GM21515 (cell line): ENCODE measurements at regions not wholly inside any gene's neighbourhood (a gene's known extent, or its start where the extent isn't known, plus 50 kb on each side); places are given as distances from the start of the nearest gene placed in this dataset.

Experiments used
- ATAC-seq: cut with Tn5 transposase; IDR thresholded peaks from one replicate; pipeline ENCODE4 v1.9.1; 2021; ENCODE audit not compliant: unreplicated experiment

DNA sequence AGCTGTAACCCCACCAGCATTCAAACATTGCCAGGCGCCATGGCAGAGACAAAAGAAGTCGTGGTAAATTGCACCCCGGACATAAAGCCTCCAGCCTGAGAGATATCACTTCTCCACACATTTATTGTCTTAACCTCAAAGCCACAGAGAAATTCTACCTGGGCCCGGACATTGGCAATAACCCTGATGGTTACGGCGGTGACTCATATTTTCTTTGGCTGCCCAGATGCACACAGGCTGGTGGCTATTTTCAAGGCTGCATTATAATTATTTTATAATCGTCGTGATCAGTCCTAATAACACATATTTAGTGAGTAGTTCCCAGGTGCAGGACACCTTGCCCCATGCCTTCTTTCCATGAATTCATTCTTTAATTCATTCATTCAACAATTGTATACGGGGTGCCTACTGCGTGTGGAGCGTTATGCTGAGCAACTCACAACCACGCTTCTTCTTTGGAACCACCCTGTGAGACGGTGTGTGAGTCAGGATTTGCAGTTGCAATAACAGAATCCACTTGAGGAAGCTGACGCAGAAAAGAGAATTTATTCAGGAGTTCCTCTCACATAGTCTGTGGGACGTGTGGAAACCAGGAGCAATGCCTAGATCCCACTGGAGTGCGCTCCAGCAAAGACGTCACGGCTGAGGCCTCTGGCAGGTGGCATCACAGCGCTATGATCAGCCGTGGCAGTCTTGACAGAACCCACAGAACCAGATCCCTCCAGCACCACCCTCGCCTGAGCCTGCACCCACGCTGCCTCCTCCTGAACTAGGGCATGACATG lies 245.7 kb downstream of the FOXL1 start:
- no peak for ATAC-seq

DNA sequence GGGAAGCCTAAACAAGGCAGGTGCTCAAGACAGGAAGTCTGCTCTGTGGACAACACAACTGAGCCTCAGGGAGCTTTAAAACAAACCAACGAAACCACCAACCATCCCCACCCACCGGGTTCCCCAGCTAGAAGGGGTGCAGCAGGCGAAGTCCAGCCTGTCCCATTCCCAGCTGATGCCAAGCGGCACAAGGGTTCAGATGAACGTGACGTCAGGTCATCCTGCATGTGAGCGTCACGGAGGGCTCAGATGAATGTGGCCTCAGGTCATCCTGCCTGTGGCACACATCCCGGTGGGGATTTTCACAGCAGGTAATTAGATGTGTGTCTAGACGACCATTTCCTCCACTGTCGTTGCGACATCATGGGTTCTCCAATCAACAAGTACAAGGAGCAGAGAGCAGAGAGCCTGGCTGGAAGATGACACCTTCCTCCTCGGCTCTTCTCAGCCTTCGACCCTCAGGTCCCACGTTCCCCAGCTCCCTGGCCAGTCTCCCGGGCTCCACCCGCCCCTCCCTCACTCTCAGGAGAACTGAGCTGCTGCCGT lies 246.5 kb downstream of the FOXL1 start:
- ATAC-seq: no peak

DNA sequence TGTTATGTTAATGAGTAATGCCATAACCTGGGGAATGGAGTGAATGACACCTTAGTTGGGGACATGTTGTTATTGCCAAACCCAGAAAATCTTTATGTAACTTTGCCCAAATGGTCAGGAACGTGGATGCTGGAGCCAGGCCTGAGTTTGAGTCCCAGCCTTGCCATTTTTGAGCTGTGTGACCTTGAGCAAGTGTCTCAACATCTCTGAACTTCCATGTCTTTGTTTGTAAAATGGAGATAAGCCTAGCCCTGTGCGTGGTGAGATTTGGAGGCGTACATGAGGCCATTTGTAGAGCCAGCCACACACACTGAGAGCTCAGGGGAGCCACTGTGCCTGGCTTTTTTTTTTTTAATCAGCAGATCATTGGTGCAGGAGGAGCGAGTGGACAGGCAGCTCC lies 247.3 kb downstream of the FOXL1 start:
- ATAC-seq: no peak

DNA sequence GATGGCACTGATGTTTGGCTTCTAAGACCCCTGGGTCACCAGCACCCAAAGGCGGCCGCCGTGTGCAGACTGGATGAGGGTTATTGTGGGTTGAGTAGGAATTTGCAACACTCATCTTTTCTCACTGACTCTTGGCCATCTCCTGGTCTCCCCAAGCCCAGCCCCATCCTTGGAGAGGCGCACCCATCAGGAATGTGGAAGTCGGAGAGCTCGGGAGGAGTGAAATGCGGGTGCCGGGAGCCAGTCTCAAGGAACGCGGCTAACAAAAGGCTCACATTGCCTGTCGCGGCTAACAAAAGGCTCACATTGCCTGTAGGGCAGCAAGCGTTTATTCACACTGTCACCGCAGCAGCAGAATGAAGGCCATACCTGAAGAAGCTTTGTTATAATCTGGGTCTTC lies 248.6 kb downstream of the FOXL1 start:
- ATAC-seq: no peak

DNA sequence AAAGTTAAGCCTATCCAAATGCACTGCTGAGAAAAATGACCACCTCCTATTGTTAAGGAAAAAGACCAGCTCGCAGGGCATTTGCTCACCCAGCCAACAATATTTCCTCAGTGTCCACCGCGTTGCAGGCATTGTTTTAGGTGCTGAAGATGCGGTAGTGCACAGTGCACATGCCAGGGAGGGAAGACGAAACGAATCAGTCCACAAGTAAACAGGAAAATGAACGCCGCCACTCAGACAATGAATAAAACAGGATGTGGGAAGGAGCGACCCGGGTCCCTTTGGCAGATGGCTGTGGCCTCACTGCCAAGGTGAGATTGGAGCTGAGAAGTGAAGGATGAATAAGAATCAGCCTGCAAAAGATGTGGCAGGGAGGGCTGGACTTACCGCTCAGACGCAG lies 249.2 kb downstream of the FOXL1 start:
- ATAC-seq: no peak

DNA sequence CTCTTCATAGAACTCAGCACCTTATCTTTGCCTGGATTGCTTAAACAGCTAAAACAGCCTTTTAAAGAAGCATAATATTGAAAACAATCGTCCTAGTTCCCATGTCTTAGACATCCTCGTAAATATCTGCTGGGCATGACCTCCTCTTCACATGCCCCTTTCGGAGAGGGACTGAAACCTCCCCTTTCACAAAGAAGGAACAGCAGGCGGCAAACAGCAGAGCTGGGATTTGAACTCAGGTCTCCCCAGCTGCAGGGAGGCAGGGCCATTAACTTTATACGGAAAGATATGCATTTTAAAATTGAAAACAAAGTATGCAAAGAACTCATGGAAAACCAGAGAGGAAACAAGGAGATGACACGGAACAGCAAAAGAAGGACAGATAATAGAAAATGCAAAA lies 249.9 kb downstream of the FOXL1 start:
- no peak for ATAC-seq

DNA sequence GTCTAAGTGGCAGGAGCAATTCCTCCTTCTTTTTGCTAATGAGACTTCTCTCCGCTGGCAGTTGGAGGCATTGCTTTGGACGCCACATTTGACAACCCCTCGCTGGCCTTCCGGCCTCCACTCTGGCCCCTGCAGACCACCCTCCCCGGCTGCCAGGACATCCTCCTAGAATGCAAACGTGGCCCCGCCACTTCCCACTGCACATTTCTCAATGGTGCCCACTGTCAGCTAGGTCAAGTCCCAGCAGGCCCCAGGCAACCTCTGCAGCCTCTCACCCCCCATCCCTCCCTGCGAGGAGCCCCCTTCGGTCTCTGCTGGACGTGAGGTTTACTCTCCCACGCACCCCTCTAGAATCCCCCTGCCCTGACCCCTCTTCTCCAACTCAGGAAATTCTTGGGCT lies 250.3 kb downstream of the FOXL1 start:
- ATAC-seq: no peak

DNA sequence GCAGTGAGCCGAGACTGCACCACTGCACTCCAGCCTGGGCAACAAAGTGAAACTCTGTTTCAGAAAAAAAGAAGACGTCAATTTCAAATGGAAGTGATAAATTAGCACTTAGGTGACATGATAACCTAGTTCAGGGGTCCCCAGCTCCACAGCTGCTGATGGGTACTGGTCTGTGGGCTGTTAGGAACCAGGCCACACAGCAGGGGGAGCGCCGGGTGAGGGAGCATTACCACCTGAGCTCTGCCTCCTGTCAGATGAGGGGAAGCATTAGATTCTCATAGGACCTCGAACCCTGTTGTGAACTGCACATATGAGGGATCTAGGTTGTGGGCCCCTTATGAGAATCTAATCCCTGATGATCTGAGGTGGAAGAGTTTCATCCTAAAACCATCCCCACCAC lies 253.0 kb downstream of the FOXL1 start:
- ATAC-seq: no peak

DNA sequence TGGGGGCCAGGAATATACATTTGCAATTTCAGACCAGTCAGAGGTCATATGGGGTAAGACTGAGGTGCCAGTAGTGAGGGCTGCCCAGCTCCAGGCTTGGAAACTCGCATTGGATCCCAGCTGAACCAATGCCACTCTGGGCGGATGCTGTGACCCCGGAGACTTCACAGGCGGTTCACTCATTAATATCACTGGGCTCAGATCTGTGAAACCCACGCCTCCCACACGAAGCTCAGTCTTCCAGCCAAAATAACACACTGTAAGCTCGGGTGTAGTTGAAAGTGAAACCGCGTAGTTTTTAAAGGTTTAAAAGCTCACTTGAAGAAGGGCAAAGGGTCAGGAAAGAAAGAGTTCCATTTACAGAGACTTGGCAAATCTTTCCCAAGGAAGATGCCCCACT lies 254.8 kb downstream of the FOXL1 start:
- no peak for ATAC-seq

DNA sequence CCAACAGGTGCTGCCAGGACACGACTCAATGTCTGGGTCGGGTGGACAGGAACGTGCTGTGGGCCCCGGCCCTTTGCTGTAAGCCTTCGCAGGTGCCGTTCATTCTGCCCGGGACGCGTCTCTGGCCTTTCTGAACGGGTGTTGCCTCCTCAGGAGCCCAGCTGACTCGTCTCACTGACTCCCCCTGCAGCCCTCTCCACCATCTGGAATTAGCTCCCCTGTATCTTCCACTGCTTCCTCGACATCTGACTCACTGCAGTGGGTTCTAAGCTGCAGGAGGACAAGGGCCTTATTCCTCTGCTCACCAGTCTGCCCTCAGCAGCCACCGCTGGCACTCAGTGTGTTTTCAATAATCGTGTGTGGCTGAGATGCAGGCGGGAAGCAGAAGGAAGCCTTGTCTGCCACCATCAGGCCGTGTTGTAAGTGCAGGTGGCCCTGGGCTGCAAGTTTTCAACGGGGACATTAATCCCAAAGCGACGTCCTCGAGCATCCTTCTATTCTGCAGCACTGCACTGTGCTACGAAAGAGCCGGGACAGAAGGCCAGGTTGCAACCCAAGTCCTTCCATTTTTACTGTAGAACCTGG lies 256.2 kb downstream of the FOXL1 start:
- no peak for ATAC-seq

DNA sequence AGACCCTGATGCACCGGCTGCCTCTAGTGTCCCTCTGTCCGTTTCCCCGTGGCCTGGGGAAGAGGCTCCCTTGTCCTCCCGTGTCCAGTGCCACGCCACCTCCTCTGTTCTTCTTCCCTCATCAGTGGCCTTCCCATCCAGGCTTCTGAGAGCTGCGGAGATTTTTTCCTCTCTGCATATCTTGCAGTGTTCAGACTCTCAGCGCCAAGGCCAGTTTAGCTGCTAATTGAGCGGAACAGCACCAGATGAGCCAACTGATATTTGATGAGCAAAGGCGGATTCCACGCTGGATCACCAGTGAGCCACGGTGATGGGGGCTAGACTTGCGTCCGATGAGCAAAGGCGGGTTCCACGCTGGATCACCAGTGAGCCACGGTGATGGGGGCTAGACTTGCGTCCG lies 257.6 kb downstream of the FOXL1 start:
- ATAC-seq: no peak

DNA sequence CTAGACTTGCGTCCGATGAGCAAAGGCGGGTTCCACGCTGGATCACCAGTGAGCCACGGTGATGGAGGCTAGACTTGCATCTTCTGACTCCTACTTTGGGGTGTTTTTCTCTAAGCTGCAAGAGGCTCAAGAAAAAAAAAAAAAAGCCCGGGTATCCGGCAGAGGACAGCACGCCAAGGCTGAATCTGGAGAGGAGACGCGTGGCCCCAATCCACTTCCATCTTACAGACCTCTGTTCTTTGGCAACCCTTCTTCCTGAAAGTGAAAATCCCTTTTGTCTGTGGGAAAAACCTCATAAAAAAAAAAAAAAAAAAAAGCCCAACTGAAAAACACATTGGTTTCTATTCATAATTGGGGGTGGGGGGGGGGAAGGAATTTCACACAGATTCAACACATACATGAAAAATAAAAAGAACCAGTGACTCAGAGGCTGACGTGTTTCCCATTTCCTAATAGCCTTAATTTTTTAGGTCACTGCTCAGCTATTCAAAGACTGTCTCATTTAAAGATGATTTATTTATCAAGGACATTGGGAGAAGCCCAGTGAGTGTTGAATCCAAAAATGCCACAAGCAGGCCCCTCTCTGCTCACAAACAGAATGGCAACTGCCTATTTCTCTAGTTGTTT lies 258.3 kb downstream of the FOXL1 start:
- no peak for ATAC-seq

DNA sequence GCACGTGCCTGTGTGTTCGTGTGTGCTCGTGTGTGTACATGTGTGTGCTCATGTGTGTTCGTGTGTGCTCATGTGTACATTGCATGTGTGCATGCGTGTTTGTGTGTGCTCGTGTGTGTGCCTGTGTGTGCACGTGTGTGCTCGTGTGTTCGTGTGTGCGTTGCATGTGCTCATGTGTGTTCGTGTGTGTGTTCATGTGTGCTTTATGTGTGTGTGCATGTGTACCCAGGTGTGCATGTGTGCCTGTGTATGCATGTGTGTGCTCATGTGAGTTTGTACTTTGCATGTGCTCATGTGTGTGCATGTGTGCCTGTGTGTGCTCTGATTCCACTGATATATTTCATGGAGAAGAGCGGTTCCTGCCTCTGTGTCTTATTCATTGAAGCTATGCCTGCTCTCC lies 265.5 kb downstream of the FOXL1 start:
- no peak for ATAC-seq

DNA sequence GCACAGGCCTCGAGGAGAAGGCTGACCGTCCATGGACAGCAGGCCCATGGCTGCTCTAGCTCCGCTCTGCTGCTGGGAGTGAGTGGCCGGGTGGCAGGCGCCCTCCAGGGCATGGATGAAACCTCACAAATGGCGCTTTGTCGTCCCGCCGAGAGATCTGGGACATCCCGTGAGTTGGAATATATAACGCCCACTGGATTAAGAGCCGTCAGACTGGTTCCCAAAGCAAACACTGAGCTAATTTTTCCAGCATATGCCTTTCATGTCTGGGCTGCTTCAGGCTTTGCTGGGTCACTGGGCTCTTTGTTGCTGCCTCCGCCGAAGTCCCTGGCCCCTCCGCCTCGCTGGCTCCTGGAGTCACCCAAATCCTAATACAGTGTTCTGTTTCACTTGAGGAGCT lies 266.3 kb downstream of the FOXL1 start:
- no peak for ATAC-seq

DNA sequence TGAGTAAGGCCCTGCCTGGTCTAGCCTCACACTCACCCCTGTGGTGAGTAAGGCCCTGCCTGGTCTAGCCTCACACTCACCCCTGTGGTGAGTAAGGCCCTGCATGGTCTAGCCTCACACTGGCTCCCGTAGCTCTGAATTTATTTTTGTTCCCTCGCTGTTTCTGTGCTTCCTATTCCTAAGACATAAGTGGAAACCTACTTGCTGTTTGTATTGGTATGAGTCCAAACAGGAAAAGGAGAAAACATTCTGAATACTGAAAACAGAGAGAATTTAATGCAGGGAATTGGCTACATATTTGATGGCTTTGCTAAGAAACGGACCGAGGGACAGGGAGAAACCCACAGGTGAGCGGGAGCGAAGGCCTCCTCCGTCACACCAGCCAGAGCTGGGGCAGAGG lies 267.8 kb downstream of the FOXL1 start:
- no peak for ATAC-seq

DNA sequence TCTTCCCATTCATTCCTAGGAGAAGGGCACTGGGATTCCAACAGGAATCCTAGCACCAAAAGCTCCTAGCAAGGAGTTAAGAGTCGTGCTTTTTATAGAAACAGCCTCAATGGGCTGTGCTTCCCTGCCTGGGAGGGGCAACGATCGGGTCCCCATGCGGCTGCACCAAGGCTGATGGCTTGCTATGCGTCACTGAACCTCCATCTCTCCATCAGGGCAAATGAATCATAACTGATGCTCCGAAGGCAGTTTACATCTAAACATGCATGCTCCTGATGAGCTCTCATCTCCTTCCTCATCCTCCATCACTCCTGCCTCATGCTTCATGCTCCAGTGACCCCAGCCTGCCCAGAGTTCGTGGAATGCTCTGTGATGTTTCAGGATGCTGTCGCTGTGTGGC lies 270.5 kb downstream of the FOXL1 start:
- ATAC-seq: no peak

DNA sequence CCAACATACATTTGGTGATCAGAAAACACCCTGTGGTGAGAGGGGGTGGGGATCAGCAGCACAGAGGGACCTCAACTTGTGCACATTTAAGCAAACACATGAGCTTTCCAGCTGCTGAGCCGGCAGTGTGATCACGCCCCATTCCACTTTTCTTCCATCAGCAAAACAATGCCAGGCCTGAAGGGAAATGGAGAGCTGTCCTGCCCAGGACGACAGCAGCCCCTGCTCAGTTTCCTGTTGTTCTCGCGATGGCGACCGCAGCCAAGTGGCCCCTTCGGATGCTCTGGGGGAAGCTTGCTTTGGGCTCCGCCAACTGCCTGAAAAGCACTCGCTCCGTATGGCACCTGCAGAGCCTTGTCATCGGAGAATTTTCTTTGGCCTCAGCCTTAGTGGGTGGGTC lies 272.3 kb downstream of the FOXL1 start:
- ATAC-seq: no peak

DNA sequence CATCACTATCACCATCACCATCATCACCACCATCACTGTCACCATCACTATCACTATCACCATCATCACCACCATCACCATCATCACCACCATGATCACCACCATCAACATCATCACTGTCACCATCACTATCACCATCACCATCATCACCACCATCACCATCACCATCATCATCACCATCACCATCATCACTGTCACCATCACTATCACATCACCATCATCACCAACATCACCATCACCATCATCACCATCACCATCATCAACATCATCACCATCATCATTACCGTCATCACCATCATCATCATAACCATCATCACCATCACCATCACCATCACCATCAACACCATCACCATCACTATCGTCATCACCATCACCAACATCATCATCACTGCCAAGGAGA lies 273.8 kb downstream of the FOXL1 start:
- no peak for ATAC-seq

DNA sequence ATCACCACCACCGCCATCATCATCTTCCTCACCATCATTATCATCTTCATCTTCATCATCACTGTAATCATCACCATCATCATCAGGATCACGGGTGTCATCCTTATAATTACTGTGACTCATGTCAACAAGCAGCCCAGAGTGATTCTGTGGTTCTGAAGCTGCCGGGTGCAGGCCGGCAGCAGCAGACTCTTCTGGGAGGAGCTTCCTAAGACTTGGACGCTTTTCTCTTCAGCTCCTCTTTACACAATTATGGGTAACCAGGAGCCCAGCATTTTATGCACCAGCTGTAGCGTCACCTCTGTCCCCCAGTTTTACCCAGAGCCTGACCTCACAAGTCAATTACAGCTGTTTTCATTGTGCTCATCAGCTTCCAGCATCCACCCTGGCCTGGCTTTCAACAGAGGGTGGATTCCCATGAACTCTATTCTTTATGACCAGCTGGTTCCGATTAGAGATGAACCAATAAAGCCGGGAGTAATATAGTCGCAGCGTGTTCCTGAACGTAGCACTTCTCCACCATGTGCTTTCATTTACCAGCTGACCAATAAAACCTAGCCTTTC lies 275.8 kb downstream of the FOXL1 start:
- no peak for ATAC-seq

DNA sequence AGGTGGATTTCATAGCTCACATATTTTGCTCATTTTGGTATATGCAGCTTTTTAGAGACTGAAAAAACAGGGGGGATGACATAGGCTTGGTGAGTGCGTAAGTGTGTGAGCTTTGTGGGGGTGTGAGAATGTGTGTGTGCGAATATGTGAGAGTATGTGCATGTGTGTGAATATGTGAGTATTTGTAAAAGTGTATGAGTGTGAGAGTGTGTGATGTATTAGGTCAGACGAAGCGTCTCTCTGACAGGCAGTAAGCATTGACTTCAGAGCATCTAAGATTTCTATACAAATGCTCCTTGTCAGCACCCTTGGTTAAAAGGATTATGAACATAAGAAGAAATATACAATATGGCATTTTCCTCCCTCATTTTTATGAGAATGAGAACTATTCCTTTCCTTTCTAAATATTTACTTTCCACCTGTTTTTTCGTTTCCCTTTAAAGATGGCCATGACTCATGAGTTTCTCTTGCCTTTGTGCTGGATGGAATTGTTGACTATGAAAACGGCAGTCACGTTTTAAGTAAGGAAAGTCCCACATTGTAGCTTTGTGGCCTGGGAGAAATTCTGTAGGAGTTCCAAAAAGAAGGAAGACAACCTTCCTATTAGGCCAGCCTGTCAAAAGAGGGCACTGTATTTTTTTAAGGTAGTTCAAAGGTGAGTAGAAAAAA lies 276.4 kb downstream of the FOXL1 start:
- ATAC-seq: no peak

DNA sequence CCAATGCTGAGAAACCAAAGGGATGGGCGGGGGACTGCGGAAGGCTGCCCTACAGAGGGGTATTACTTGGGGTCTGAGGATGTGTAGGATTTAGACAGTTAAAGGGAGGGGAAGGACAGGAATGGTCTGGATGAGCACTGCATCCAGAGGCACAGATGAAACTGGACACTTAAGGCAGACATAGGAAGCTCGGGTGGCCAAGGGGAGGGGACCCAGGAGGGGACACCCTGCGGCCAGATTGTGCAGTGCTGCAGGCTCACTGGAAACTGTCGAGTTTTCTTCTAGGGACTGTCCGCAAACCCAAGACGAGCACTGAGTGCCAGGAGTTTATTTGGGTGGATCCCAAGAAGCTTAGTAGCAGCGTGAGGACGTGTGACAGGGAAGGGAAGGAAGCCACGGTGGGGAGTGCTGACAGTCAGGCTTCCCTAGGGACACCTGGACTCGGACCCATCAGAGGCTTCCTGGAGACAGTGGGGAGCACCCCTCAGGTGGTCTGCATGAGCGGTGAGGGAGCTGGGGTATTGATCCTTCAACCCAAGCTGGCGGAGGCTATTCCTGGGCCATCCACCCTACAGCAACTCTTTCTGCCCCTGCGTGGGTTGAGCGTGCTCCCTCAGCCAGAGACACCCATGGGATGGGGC lies 278.7 kb downstream of the FOXL1 start:
- ATAC-seq: no peak
